Upper lobe of left lung (tissue), 4 donors: ENCODE measurements at regions not wholly inside any gene's neighbourhood (a gene's known extent, or its start where the extent isn't known, plus 50 kb on each side); places are given as distances from the start of the nearest gene placed in this dataset.

Source experiments
- EP300 ChIP-seq, 4 donors: sonication (generic); formaldehyde crosslinking; IDR thresholded peaks; one replicate each; pipeline ENCODE4 v1.5.1; 2017; ENCODE audit warnings: antibody characterized with exemption in 4 of 4, control low read depth in 2 of 4
- TF ChIP-seq, protein P1 (sequence below), 6 experiments: fragments of 450-650 bp in 4 of 6; fragments of 200-600 bp in 2 of 6; sonication (generic) in 2 of 6; IDR thresholded peaks; one replicate each; pipeline ENCODE4 v1.5.1; 2016 to 2019; ENCODE audit warnings: antibody characterized with exemption in 6 of 6

DNA sequence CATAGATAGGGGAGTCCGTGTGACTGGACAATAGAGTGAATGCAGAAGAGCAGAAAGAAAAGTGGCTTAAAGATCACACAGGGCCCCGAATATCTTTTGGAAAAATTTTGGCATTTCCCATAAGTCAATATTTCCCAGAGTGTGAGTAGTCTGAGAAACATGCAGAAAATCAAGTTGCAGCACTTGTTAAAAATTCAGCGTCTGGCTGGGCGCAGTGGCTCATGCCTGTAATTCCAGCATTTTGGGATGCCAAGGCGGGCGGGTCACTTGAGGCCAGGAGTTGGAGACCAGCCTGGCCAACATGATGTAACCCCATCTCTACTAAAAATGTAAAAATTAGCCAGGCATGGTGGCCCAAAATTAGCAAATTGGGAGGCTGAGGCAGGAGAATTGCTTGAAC lies 227.0 kb downstream of the DRD1 start:
- TF ChIP-seq, protein P1, sequence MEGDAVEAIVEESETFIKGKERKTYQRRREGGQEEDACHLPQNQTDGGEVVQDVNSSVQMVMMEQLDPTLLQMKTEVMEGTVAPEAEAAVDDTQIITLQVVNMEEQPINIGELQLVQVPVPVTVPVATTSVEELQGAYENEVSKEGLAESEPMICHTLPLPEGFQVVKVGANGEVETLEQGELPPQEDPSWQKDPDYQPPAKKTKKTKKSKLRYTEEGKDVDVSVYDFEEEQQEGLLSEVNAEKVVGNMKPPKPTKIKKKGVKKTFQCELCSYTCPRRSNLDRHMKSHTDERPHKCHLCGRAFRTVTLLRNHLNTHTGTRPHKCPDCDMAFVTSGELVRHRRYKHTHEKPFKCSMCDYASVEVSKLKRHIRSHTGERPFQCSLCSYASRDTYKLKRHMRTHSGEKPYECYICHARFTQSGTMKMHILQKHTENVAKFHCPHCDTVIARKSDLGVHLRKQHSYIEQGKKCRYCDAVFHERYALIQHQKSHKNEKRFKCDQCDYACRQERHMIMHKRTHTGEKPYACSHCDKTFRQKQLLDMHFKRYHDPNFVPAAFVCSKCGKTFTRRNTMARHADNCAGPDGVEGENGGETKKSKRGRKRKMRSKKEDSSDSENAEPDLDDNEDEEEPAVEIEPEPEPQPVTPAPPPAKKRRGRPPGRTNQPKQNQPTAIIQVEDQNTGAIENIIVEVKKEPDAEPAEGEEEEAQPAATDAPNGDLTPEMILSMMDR (IDR thresholded peaks at IDR 0.05), result no peak
- TF ChIP-seq EP300 (IDR thresholded peaks at IDR 0.05), result no peak
